ENCODE measurements at regions not wholly inside any gene's neighbourhood (a gene's known extent, or its start where the extent isn't known, plus 50 kb on each side); places are given as distances from the start of the nearest gene placed in this dataset.
"Not testable (repeated sequence)": the region's sequence is repeated elsewhere in the genome, so short reads cannot be mapped to it uniquely, and the experiment has no call there.

DNA sequence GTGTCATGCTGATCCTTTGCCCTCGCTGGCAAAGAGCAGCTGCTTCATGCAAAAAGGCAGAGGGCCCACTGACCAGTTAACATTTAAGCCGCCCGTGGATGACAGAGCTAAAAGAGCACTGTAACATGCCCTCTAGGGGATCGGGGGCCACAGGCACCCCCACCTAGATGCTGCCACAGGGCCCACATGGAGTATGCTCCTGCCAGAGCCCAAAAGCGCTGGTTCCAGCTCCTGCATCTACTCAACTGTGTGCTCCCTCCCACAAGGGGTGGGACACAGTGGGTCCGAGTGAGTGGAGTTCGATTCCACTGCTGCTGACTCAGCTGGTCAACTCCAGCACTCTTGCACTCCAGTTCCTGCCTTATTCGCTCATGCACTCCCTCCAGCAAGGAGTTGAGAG is 199.8 kb upstream of the CNTNAP2 start:
- no peak for DNase-seq

DNA sequence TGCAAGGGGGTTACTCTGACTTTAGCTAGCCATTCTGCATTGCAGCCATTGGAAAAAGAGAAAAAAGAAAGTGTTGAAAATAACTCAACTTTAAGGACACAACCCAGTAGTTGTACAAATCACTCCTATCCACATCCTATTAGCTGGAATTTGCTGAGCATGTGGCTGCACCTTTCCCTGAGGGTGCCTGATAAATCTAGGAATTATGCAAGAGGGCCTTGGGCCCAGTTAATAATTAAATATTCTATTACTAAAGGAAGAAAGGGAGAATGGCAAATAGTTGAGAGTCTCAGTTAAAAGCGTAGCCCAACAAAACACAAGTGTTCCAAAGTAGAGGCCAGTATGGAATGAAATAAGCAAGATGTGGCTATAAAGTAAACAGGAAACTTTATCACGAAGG is 200.9 kb upstream of the CNTNAP2 start:
- no peak for DNase-seq

DNA sequence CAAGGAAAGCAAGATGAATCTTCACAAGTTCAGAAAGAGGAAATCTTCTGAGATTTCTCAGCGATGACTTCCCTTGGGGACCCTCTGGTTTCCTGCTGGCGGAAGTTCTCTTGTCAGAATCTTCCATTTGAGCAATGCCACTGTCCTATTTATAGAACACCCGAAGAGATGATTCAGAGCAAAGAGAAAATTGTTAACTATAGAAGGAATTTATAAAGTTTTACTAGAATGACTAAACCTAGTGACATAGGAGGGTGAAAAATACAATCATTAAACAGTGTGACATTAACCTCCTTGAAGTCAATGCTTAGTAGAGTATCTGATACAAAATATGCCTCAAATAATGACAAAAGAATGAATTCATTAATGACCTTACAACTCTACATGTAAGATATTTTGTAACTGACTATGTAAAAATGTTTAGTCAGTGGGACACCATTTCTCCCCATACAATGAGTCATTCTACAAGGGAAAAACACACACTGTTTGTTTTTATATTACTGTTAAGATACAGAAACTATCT is 206.5 kb upstream of the CNTNAP2 start:
- DNase-seq: no peak

DNA sequence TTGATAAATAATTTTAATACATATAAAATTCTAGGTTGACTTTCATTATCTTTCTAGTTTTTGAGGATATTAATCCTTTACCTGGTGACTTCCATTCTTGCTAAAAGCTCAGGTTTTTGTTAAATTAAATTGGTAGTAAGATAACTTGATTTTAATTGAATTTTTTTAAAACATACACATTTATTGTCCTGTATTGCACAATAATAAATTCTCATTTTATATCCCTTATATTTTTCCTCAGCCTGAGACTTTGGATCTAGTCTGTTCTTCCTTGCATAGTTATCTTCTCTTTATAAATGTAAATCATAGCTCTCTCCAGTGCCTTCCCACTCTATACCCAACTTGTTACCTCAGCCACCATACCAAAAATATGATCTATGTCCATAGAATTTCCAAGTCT is 212.9 kb upstream of the CNTNAP2 start:
- no peak for DNase-seq

DNA sequence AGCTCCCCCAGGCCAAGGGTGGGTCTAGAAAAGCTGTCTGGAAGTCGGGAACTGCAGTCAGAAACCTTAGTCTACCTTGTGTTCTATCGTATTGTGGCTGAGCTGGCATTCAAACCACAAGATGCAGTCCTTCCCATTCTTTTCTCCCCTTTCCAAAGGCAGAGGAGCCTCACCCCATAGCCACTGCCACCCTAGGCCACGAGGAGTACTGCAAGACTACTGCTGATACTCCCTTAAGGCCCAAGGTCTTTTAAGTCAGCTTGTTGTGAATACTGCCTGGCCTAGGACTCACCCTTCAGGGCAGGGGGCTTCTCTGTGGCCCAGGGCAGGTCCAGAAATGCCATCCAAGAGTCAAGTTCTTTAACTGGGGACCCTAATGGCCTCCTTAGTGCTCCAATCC is 214.5 kb upstream of the CNTNAP2 start:
- DNase-seq: no peak

DNA sequence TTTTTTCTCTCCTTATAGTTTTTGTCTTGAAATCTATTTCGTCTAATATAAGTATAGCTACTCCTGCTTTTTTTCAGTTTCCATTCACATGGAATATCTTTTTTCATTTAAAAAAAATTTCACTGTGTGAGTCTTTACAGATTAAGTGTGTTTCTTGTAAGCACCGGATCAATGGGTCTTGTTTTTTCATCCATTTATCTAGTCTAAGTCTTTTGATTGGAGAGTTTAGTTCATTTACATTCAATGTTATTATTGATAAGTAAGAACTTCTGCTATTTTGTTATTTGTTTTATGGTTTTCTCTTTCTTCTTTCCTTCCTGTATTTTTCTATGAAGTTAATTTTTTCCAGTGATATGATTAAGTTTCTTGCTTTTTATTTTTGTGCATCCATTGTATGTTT is 216.7 kb upstream of the CNTNAP2 start:
- DNase-seq: no peak

DNA sequence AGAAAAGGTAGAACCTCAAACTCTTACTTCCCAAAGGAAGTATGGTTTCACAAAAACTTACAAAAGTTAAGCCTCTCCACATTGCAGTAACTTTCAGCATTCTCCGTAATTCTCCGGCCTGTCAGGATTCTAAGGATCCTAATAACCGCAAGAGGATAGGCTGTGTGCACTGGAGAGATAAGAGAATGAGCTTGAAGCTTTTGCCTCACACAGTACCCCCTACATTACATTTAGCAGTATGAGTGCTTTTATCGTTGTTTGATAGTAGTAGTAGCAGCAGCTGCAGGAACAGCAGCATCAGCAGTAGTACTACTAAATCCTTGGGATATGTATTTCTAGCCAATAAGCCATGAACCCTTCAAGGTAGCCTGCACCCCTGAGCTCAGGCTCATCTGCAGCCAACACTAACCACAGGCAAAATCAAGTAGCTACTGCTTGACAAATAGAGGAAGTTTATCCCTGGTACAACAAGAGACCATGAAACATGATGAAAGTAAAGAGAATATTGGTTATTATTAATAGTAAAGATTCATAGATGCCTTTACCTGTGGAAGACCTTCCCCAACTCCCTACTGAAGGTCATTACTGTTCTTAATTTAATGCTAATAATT is 222.6 kb upstream of the CNTNAP2 start:
- DNase-seq: no peak

DNA sequence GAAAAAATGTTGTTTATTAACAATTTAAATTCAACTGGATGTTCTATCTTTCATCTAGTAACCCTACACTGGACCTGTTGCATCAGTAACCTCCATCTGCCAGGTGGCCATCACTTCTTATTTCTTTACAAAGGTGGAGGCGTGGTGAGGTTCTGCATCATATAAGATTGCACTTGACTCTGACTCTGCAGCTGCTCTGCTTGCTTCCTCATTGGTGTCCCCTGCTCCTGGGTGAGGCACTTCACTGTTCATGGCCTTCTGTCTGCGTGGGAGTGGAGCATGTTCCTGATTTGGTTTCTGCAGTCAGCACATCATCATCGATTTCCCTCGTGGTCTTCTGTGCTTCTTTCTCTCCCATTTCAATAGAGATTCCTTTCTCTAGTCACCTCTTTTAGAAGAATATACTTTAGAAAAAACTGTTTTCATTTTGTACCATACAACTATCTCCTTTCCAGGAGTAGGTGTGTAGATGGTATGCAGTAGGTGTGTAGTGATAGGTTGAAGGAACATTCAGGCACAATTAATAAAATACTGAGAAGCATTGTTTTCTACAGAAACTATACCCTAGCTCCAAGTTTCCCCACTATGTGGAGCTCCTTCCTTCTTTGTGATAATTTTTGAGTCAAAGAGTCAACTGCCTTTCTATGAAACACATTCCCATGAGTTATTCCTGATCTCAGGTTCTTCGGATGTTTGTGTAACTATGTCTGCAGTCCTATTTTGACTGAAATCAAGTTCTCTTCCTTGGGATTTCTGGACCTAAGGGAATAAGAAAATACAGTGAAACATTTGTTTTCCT is 231.7 kb upstream of the CNTNAP2 start:
- no peak for DNase-seq

DNA sequence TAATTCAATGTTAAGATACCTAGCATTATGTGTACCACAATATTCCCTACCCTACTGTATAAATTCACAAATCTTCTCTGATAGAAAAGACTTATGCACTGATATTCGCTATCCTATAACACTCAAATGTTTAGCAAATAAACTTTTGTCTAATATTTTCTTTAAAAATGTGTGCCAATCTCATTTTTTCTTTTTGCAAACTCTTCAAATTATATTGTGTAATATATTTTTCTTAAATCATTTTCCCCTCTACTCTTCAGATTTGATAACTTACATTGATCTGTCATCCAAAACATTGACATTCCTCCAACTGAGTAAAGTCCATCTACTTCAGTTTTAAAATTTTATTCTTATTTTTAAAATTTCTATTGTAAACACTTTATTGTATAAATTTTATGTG is 240.2 kb upstream of the CNTNAP2 start:
- no peak for DNase-seq

DNA sequence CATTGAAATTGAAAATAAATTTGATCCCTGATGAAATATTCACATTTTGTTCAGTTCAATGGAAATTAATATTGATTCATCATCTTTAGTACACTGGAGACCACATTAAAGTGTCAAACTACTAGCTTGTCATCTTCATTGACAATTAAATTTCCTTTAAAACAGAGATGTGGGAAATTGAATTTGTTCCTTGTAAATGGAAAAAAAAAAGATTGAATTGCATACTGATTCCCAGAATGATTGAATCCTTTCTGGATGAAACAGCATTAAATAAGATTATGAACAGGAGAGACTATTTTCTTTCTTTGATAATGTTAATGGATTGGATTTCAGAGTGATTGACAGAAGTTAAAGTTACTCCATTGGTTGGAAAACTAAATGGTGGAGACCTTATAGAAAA is 241.3 kb upstream of the CNTNAP2 start:
- no peak for DNase-seq

DNA sequence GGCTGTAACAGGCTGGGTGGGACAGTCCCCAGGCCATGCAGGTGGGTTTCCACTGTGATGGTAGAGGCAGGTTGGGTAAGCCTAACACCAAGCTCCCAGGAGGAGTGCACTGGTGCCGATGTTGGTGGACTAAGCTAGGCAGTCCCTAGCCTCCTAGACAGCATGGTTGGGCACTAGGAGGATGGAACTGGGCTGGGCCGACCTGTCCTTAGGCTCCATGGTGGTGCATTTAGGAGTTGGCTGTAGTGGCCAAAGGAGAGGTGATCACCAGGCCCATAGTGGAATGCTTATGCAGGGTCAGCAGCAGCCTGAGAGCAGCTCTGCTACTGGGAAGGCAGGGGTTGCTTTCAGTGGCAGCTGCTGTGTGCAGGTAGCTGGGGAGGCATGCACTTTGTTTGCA is 247.7 kb upstream of the CNTNAP2 start:
- no peak for DNase-seq

DNA sequence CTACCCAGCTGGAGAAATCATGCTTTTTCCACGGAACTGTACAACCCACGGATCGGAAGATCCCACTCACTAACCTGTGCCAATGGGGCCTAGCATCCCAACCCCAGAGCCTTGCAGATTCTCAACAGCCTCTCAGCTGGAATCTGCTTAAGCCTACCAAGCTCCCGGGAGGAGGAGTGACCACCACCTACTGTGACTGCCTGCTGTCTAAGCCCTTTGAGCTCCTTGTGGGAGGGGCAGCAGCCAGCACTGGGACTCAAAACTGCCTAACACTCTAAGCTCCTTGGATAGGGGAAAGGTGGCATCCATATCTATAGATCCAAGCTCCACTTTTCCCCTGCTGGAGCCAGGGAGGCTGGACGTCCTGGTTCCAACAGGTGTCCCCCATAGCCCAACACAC is 254.4 kb upstream of the CNTNAP2 start:
- no peak for DNase-seq

DNA sequence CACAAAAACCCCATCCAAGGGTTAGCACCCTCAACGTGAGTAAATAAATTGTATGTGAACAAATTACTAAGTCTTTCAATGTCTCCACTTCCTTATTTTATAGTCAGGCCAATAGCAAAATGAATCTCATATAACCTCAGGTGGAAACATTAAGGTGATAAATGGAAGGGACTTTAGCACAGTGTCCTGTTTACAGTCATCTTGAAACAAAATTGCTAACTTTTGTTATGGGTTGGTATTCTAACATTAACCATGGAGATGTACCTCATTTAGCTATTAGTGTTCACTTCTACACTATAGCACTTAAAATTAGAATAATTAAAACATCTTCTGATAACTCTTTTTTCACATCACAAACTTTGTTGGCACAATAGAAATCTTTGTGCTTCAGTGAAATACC is 255.8 kb upstream of the CNTNAP2 start:
- no peak for DNase-seq

DNA sequence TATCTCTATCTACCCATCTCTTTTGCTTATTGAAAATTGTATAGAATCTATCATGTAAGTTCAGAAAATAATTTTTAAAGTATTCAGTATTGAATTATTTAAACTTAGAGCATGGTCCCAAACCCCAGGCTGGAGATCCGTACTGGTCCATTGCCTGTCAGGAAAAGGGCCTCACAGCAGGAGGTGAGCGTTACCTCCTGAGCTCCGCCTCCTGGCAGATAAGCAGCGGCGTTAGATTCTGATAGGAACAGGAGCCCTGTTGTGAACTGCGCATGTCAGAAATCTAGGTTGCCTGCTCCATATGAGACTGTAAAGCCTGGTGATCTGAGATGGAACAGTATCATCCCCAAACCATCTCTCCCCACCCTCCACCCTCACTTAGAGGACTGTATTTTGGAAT is 266.0 kb upstream of the CNTNAP2 start:
- DNase-seq: no peak

DNA sequence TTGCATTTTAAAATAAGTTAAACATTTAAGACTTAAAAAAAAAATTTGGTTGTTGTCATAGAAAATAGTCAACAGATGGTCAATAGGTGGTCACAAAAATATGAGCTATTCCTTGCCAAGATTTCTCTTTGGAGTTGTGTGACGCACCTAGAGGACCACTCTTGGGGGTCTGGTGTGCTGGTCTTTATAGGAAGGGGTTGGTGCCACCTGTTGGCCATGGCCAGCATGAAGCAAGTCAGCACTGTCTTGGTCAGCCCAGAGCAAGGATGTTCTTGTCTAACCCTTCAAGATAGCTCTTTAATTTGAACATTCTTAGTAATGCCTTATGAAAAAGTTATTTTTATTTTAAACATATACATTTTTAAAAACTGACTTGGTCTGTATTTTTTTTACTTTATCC is 267.9 kb upstream of the CNTNAP2 start:
- no peak for DNase-seq

DNA sequence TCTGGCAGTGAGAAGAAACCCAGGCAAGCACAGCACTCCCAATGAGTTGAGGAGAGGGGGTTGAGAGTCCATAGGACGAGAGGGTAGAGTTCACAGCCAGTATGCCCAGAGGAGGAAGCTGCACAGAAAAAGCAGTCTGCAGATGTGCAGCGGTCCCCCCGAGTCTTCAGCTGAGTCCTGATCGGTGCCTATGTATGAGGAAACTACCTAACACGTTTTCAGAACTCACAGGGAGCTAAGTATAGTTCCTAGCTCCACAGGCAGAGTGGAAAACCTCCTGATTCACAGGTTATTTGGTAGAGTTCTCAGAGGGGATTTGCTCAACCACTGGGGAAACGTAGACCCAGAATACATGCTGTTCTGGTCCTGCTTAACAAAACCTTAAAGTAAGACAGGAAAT is 271.3 kb upstream of the CNTNAP2 start:
- DNase-seq: no peak

DNA sequence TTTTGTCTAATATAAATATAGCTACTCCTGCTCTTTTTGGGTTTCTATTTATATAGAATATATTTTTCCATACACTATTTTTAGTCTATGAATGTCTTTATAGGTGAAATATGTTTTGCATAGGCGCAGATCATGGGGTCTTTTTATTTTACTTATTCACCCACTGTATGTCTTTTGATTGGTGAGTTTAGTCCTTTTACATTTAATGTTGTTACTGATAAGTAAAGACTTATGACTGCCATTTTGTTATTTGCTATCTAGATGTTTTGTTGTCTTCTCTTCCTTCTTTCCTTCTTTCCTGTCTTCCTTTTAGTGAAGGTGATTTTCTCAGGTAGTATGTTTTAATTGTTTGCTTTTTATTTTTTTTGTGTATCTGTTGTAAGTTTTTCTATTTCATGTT is 276.8 kb upstream of the CNTNAP2 start:
- DNase-seq: no peak

DNA sequence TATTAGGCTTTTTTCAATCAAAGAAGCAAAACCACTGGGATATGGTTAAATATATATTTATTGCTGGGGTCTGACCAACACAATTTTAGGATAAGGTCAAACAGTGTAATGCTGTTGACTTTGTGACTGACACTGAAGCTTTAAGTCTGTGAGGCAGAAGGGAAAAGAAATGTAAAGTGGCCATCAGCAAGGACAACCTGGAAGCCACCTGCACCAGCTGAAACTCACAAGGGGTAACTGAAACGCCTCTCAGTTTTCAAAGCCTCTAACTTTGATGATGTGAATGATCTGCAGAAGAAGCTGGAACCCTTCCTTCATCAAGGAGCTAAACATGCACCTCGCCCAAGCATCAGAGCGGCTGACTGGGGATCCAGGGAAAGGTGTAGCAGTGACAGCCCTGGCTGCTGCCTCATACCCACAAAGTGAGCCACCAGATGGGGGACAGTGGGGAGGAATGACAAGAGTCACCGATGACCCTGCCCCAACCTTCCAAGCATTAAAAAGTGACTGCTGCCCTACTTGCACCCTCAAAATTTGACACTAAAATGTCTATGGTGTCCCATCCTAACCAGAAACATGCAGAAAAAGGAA is 284.9 kb upstream of the CNTNAP2 start:
- no peak for DNase-seq

DNA sequence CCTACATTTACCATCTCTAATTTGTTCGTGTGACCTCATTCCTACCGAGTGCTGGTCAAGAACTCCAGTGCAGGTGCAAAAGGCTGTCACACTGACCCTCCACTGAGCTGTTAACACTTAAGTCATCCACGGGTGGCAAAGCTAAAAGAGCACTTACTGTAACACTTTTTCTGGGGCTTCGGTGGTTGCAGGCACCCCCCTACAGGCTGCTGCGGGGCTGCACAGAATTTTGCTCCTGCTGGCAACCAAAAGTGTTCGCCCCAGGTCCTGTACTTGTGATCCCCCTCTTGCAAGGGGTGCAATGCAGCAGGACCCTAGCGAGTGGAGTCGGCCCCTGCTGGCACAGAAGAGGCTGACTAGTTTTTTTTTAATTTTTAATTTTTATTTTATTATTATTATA is 298.9 kb upstream of the CNTNAP2 start:
- no peak for DNase-seq

DNA sequence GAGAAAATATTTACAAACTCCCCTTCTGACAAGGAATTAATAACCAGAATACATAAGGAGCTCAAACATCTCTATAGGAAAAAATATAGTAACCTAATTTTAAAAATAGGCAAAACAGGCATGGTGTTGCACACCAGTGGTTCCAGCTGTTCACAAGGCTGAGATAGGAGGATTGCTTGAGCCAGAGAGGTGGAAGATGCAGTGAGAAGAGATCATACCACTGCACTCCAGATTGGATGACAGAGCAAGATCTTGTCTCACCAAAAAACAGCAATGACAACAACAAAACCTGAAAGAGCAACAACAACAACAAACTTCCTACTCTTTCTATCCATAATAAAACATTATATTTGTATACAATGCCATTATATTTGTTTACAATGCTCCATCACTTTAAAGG is 304.4 kb upstream of the CNTNAP2 start:
- DNase-seq: no peak

DNA sequence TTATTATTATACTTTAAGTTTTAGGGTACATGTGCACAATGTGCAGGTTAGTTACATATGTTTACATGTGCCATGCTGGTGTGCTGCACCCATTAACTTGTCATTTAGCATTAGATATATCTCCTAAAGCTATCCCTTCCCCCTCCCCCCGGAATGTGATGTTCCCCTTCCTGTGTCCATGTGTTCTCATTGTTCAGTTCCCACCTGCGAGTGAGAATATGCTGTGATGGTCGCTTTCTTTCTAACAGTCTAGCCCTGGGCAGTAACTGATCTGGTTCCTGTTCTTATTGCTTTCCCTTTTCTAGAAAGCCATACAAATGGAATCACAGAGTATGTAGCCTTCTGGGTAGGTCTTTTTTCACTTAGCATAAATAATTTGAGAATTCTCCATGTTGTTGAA is 311.1 kb upstream of the CNTNAP2 start:
- not testable (repeated sequence) for DNase-seq

DNA sequence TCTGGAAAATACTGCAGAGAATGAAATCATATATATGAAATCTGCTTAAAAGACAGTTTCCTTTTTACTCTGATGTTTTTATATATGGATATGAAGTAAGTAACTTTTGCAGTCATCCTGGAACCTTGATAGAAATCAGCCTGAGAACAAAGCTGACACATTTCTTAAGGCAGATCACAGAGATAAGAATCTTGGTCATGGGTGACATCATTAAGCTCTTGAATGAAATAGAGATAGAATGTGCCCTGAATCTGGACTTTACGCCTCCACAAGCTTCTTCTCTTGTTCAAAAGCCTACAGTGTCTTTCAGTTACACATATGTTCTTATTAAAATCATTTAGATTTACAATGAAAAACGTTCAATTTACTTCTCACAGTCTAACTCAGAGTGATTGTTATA is 319.1 kb upstream of the CNTNAP2 start:
- DNase-seq: no peak

DNA sequence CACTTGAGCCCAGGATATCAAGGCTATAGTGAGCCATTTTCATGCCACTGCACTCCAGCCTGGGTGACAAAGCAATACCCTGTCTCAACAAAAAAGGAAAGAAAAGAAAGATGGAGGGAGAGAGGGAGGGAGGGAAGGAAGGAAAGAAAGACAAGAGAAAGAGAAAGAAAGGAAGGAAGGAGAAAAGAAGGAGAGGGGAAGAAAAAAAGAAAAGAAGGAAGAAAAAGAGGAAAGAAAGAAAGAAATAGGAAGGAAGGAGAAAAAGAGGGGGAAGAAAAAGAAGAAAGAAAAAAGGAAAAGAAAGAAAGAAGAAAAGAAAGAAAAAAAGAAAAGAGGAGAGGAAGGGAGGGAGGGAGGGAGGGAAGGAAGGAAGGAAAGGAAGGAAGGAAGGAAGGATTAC is 321.5 kb upstream of the CNTNAP2 start:
- DNase-seq: no peak
